Stomach (tissue), 8 donors: ENCODE measurements at regions not wholly inside any gene's neighbourhood (a gene's known extent, or its start where the extent isn't known, plus 50 kb on each side); places are given as distances from the start of the nearest gene placed in this dataset.

Source experiments
- DNase-seq, 2 donors: peaks; one replicate each; pipeline versions ENCODE4 v3.0.0 to v3.0.0-alpha.2; 2013 to 2019
- H3K27ac ChIP-seq, 5 donors: fragments of 200-600 bp in 4 of 5; sonication (generic) in 4 of 5; one replicate each; pipeline ENCODE4 v1.5.1; 2013 to 2019; ENCODE audit warnings: mild to moderate bottlenecking in 1 of 5, moderate library complexity in 1 of 5
- H3K27me3 ChIP-seq, 3 donors: fragments of 200-600 bp; sonication (generic); one replicate each; pipeline ENCODE4 v1.5.1; 2017 to 2019; ENCODE audit warnings: mixed run types in 1 of 3
- H3K36me3 ChIP-seq, 4 donors: fragments of 200-600 bp; sonication (generic); 1 replicate in 3 of 4; 2 replicates in 1 of 4; pipeline ENCODE4 v1.5.1; 2016 to 2019
- H3K4me1 ChIP-seq, 4 donors: fragments of 200-600 bp; sonication (generic); one replicate each; pipeline ENCODE4 v1.5.1; 2016 to 2019
- H3K4me3 ChIP-seq, 4 donors: fragments of 200-600 bp; sonication (generic) in 3 of 4; one replicate each; pipeline ENCODE4 v1.5.1; 2016 to 2019; ENCODE audit warnings: mild to moderate bottlenecking in 1 of 4
- H3K9me3 ChIP-seq, 4 donors: fragments of 200-600 bp; sonication (generic); one replicate each; pipeline ENCODE4 v1.5.1; 2016 to 2019
- EP300 ChIP-seq: sonication (generic); formaldehyde crosslinking; IDR thresholded peaks from one replicate; pipeline ENCODE4 v1.6.1; 2017; ENCODE audit warnings: antibody characterized with exemption
- POLR2A ChIP-seq, 4 donors: fragments of 450-650 bp; IDR thresholded peaks; one replicate each; pipeline ENCODE4 v1.6.1; 2016; ENCODE audit warnings: antibody characterized with exemption in 4 of 4, control low read depth in 2 of 4, mild to moderate bottlenecking in 1 of 4, moderate library complexity in 1 of 4
- POLR2AphosphoS5 ChIP-seq, 3 donors: sonication (generic); formaldehyde crosslinking; IDR thresholded peaks; one replicate each; pipeline ENCODE4 v1.6.1; 2016; ENCODE audit warnings: antibody characterized with exemption in 3 of 3
- WGBS, 5 donors: extraction: QIAGEN DNeasy Blood & Tissue Kit in 3 of 5; methylation state at CpG; one replicate each; pipeline versions ENCODE4 v1.1.5 to v1.1.7; 2013 to 2018; 5-methylcytosine and 5-hydroxymethylcytosine counted together
- intact Hi-C: fragments of 100-400 bp; cut with DNase I; formaldehyde crosslinking; loops from one replicate; pipeline ENCODE4 v1.15.1; 2023; ENCODE audit warnings: low total_unique reads
- TF ChIP-seq, protein P1 (sequence below), 7 experiments: fragments of 450-650 bp in 4 of 7; fragments of 200-600 bp in 3 of 7; sonication (generic) in 3 of 7; IDR thresholded peaks; one replicate each; pipeline ENCODE4 v1.5.1; 2016 to 2019; ENCODE audit warnings: antibody characterized with exemption in 7 of 7, control low read depth in 2 of 7, mild to moderate bottlenecking in 1 of 7
- donor health status: healthy with polysubstance abuse.
- donor health status: Bipolar disorder and iron deficiency.
- donor health status: healthy.

DNA sequence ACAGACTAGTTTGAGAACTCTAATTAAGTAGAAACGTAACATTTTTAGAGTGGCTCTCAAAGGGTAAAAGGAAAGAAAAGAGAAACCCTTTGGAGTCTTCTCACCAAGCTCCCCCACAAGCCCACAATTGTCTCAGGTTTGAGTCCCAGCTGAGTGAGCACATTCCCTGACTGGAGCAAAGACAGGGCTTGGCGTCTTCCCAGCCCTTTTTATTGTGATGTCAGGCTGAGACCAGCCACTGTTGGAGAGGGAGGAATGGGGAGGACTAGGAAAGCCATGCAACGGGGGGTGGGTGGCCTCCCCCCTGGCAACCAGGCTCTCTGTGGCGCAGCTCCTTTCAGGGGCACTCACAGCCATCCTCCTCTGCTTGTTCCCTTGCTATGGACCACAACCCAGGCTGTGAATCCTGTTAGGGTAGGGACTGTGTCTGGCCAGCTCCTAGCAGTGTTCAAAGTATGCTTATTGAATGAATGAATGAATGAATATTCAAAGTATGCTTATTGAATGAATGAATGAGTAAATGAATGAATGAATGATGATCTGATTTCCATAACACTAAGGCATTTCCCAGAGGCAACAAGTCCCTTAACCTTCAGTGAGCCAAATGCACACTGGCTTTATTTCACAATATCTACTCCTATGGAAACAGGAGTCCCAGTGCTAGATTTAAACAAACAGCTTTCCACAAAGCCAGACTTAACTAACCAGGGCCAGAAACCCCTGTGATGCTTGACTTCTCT, 413.3 kb downstream of the MID1IP1 start:
- TF ChIP-seq POLR2AphosphoS5 (IDR thresholded peaks at IDR 0.05): no peak
- TF ChIP-seq EP300: no peak
- TF ChIP-seq, protein P1, sequence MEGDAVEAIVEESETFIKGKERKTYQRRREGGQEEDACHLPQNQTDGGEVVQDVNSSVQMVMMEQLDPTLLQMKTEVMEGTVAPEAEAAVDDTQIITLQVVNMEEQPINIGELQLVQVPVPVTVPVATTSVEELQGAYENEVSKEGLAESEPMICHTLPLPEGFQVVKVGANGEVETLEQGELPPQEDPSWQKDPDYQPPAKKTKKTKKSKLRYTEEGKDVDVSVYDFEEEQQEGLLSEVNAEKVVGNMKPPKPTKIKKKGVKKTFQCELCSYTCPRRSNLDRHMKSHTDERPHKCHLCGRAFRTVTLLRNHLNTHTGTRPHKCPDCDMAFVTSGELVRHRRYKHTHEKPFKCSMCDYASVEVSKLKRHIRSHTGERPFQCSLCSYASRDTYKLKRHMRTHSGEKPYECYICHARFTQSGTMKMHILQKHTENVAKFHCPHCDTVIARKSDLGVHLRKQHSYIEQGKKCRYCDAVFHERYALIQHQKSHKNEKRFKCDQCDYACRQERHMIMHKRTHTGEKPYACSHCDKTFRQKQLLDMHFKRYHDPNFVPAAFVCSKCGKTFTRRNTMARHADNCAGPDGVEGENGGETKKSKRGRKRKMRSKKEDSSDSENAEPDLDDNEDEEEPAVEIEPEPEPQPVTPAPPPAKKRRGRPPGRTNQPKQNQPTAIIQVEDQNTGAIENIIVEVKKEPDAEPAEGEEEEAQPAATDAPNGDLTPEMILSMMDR (IDR thresholded peaks at IDR 0.05): no peak
- TF ChIP-seq POLR2A (IDR thresholded peaks at IDR 0.05): no peak
- Histone ChIP-seq H3K36me3 (no peaks in the 10 kb centered on the region), H3K4me3 (no peak overlapping the region), H3K27ac (no peak overlapping the region), H3K9me3 (peaks cover 0 to 5% (median 0%) of the 10 kb centered on the region in 4 donors), H3K4me1 (no peaks in the 10 kb centered on the region), H3K27me3 (no peaks in the 10 kb centered on the region)
- intact Hi-C loops: no loop called here
- WGBS, 5 donors: 51 to 76% (median 68%) methylated on average over 2 to 4 of the region's 4 CpGs
- no peak for DNase-seq

DNA sequence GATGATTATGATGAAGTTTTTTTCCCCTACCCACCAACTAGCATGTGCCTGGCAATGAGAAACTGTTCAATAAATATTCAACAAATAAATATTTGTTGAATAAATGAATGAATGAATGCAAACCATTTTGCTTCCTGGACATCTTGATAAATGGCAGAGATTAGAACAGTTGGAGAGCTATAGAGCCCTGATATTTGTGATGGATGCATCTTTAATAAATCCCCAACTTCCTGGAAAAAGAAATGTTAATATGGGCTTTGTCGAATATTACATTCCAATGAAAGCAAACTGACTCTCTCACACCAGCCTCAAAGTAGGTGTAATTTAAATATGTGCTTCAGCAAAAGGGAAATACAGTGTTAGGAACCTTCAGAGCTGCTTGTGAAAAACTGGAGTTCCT, 419.7 kb downstream of the MID1IP1 start:
- Histone ChIP-seq H3K36me3 (no peaks in the 10 kb centered on the region), H3K27ac (no peak overlapping the region), H3K4me1 (no peaks in the 10 kb centered on the region), H3K9me3 (no peaks in the 10 kb centered on the region), H3K27me3 (peaks cover 0 to 2% (median 0%) of the 10 kb centered on the region in 3 donors), H3K4me3 (no peak overlapping the region)
- intact Hi-C loops: no loop called here
- 50 to 70% (median 60%) methylated on average over 1 of the region's 1 CpG for WGBS, 5 donors
- no peak for DNase-seq
- no peak for TF ChIP-seq EP300
- TF ChIP-seq, protein P1 (IDR thresholded peaks at IDR 0.05): no peak
- TF ChIP-seq POLR2AphosphoS5 (IDR thresholded peaks at IDR 0.05): no peak
- TF ChIP-seq POLR2A (IDR thresholded peaks at IDR 0.05): no peak

DNA sequence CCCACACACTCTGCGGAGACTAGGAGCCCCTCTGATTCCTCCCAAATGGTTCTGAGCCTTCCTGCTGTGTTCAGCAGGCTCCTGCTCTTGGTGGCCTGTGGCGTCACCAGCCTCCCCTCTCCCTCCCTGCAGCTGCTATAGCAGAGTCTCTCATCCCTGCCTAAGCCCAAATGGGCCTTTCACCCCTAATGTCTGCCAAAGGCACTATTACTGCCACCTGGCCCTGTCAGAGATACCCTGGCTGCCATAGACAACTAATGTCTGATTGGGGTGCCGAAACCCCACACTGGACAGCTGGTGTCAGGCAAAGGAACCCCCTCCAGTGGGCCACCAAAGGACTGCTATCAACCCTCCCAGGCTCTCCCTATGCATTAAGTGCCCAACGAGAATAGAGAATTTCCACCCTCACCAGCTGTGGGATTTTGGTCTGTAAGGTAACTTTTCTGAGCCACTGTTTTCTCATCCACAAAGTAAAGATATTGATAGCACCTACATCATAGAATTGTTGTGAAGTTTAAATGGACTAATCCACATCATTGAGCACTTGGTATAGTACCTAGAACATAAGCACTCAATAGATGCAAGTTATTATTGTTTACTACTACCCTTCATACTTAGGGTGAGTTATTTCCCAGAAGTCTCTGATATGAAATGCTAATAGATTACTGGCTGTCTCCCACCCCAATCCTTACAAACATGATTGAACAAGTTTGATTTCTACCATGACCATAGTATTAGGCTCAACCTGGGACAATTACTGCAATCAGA, 421.3 kb downstream of the MID1IP1 start:
- Histone ChIP-seq H3K9me3 (no peaks in the 10 kb centered on the region), H3K4me1 (no peaks in the 10 kb centered on the region), H3K36me3 (no peaks in the 10 kb centered on the region), H3K27ac (no peak overlapping the region), H3K27me3 (peaks cover 0 to 2% (median 0%) of the 10 kb centered on the region in 3 donors), H3K4me3 (no peak overlapping the region)
- no peak for DNase-seq
- 75 to 97% (median 86%) methylated on average over 4 of the region's 4 CpGs for WGBS, 5 donors
- intact Hi-C loops: no loop called here
- TF ChIP-seq EP300: no peak
- TF ChIP-seq, protein P1 (IDR thresholded peaks at IDR 0.05): no peak
- no peak for TF ChIP-seq POLR2AphosphoS5 (IDR thresholded peaks at IDR 0.05)
- no peak for TF ChIP-seq POLR2A (IDR thresholded peaks at IDR 0.05)

DNA sequence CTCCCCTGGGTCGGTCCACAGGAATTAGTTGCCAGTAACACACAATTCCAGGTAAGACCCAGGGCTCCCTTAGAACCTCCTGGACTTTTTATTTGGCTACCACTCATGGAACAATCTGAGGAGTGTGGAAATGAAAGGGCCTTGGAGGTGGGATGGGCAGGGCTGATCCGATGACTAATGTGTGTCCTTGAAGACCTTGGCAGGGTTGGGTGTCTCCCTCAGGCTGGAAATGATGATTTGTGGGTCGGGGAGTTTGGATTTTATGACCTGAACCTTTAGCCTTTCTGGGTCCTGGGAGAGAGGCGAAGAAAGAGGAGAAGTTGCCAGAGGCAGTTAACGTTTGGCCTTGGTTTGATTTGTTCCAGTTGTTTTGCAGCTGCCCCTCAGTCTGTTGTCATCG, 425.0 kb downstream of the MID1IP1 start:
- H3K9me3 ChIP-seq: no peaks in the 10 kb centered on the region
- H3K36me3 ChIP-seq: no peaks in the 10 kb centered on the region
- no peaks in the 10 kb centered on the region for H3K4me1 ChIP-seq
- H3K27ac ChIP-seq: no peak overlapping the region
- no peak overlapping the region for H3K4me3 ChIP-seq
- no peak for DNase-seq
- TF ChIP-seq, protein P1 (IDR thresholded peaks at IDR 0.05): no peak
- TF ChIP-seq POLR2A (IDR thresholded peaks at IDR 0.05) (no peak), EP300 (no peak), POLR2AphosphoS5 (IDR thresholded peaks at IDR 0.05) (no peak)
- no peaks in the 10 kb centered on the region for H3K27me3 ChIP-seq
- WGBS, 5 donors: 45 to 60% (median 54%) methylated on average over 6 of the region's 6 CpGs
- intact Hi-C loops: no loop called here
